Stimulated activated CD4-positive, alpha-beta T cell treated with anti-CD3 and anti-CD28 coated beads, Interleukin-1b, Interleukin-23, amount 100 ng/mL, for 1 hour (primary cell): ENCODE measurements at regions not wholly inside any gene's neighbourhood (a gene's known extent, or its start where the extent isn't known, plus 50 kb on each side); places are given as distances from the start of the nearest gene placed in this dataset.

ENCODE experiments used
- DNase-seq, 2 donors: peaks; one replicate each; pipeline ENCODE4 v3.0.0-alpha.2; 2020; ENCODE audit warnings: low read depth in 2 of 2

DNA sequence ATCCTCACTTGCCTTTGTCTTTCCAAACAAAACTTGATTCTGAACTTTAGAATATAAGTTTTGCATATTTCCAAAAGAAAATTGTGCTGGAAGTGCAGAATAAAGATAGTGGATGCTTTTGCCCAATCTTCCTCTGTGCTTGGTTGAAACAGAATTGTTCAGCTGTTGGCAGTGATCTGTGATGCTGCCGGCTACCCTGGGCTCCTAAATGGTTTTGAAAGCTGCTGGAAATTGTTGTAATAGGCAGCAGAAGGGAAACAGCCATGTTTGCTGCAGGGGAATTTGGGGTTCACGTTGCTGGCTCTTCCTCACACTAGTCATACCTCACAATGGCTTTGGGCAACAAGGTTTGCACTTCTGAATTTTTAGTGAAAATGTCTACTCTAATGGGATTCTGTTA is 398.0 kb downstream of the RAPGEF2 start:
- no peak for DNase-seq

DNA sequence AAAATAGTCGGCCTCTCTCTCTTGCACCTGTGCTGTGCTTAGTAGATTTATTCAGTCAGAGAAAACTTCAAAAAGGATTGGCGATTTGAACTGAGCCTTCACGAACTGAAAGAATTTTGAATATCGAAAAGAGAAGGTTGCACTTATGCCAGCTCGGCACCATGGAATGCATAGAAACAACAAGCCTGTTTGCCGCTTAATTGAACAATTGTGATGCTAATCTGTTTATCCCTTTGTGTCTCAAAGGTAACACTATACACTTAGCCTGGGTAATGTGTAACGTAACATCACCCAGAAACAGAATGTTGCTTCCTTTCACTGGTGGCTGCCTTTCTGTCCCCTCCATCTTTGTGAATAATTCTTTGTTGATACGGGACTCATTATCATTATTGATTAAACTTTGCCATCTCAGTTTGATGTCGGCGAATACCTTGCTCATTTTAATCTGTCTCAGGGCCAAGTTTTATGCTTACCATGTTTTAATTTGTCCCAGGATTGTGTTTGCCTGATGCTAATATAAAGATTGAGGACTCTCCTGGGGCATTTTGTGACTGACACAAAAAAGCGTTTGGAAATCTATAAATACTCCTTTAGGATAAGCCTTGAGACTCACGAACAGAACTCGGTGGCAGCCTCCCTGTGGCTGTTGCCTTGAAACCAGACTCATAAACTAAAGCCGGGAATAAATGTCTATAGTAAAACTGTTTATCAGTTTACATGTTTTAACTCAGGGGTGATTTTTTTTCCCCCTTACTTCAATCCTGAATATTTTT is 400.5 kb downstream of the RAPGEF2 start:
- DNase-seq: no peak

DNA sequence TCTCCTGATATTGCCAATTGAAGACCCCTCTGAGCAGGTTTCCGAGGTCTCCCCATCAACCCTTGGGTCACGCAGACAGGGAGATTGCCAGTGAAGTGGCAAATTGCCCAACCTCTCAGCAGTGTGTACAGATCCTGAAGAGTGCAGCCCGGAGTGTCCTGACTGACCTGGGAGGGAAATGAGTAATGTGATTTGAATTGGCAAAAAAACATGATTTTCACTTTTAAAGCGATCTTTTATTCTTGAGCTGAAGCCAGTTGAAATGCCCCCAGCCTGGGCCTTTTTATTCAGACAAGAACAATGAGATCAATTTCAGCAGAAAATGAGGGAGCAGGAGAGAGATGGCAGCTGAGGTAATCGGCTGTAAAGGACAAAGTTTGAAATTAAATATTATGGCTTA is 401.8 kb downstream of the RAPGEF2 start:
- no peak for DNase-seq

DNA sequence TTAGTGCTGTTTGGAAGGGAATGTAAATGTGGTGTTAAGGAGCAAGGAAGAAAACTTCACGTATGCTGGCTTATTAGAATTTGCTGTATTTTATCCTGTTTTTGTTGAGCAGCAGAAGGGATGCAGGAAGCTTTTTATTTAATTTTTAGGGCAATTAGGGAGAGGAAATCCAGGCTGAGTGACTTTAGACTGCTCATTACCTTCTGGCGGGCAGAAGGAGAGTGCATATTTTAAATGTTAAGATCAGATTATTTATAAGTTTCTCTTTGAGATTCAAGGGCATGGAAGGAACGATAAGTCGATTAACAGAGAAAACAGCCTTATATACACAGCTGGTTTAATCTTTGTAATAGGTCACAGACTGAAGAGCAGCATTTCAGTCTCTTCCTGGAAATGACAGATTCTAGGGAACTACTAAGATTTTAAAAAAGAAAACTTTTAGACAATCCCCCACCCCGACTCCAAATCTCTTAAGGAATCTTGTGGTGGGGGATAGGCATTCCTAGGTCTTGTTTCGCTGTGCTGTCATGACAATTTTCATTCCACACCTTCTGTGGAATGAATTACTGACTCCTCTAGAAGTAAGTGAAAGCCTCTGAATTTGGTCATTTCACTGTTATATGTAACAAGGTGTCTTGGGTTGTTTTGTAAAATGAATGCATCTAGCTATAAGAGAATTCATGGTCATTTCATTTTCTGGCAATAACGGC is 402.5 kb downstream of the RAPGEF2 start:
- no peak for DNase-seq

DNA sequence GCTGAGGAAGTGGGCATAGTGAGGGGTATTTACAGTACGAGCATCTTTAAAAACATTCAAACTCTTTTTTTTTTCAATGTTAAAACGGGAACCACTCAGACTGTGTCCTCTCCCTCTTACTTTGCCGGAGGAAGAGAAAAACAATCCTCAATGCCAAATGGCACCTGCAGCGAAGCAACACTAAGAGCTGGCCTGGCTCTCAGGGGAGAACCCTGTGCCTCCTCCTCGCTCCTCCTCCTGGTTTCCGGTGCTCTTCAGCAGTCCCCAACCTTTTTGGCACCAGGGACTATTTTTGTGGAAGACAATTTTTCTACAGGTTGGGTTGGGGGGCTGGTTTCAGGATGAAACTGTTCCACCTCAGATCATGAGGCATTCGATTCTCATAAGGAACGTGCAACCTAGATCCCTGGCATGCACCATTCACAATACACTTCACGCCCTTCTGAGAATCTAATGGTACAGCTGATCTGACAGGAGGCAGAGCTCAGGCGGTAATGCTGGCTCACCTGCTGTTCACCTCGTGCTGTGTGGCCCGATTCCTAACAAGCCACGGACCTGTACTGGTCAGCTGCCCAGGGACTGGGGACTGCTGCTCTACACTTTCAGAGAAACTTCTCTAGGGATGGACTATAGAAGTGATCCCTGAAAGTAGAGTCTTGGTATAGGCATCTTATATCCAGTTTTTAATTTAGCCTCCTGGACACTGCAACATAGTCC is 404.1 kb downstream of the RAPGEF2 start:
- no peak for DNase-seq

DNA sequence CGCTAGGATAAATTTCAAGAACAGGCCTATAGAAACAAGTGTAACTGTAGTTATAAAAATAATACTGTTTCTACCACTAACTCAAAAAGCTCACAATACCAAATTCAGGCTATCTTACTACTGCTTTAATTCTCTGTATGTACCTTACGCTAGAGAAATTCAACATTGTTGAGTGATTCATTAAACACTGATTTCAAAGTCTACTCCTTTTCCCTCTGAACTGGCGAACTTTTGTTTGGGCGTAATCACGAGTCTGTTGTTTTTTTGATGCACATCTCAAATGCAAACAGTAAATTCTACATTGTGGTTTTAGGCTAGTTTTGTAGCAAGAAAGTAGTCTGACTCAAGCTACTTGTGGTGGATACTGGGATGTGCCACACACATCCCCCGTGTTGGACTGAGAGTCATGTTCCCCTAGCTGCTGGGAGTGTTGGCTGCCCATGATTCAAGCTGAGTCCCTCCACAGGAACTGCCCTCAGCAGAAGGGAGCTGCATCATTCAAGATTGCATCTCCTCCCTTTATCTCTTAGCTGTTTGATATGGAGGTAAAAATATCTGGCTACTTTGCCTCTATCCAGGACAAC is 406.1 kb downstream of the RAPGEF2 start:
- DNase-seq: no peak

DNA sequence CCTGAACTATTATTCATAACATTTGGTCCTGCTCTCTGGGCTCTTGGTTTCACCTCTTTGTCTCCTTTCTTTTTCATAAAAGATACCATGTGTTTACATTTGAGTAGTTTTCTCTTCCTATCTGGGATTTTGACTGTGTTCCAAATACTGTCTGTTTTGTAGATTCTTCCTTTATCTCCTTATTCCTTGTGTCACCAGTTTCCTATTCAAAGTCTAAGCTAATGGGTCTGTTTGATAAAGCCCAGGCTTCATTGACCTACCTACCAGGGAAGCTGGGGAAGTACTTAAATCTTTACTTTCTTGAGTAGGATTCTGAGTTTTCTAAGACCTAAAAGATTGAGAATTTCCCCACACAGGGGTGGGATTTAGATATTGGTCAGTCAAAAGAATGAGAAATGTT is 409.5 kb downstream of the RAPGEF2 start:
- no peak for DNase-seq

DNA sequence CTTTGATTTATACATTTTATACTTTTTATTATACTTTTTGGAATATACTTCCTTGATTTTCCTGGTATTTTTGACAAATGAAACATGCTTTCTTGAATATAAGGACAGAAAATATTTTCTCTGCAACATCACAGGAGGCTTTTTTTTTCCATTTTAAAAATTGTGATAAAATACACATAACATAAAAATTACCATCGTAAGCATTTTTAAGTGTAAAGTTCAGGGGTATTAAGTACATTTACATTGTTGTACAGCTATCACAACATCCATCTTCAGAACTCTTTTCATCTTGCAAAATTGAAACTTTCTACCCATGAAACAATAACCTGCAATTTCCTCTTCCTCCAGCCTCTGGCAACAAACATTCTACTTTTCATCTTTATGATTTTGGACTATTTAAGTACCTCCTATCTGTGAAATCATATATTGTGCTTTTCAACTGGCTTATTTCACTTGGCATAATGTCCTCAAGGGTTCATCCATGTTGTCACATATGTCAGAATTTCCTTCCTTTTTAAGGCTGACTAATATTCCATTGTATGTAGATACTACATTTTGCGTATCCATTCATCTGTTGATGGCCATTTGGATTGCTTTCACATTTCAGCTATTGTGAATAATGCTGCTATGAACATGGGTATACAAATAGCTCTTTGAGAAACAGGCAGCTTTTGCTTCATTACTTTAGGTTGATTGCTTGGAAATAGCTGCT is 412.6 kb downstream of the RAPGEF2 start:
- DNase-seq: no peak

DNA sequence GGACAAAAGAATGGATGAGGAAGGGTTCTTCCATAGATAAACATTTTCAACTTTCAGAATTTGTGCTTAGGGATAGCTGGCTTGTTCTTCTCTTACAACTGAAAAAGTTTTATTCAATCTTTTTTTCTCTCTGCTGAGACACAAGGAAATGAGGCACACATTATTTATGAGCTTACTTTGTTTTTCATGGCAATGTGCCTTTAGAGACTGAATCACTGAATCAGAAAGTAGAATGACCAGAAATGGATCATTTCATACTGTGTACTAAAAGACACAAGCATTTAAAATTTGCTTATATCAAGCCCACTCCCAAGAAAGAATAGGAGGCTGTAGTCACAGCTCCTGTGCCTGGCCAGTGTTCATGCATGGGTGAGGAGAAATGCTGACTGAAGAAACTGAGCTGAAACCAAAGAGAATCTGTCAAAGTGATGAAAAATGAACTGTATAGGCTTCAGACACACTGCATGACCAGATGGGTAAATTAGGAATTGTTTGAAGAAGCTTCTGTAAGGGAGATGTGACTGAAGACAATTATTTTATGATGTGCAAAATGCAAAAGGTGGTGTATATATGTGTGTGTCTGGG is 413.8 kb downstream of the RAPGEF2 start:
- no peak for DNase-seq

DNA sequence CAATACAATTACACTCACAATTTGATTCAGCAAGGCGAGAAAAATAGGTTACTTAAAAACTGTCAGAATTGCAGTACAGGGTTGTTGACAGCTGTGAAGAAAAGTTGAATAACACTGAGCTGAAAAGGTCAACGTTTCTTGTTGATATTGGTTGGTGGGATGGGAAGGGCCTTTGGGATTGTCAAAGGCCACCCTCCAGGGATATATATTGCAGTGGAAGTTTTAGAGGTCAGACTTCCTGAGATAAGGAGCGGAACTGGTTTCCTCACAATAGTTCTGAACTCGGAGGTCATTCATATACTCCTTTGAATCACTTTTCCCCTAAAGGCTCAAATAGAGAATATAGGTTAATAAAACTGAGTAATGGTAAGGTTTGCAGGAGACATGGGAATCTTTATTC is 417.2 kb downstream of the RAPGEF2 start:
- no peak for DNase-seq

DNA sequence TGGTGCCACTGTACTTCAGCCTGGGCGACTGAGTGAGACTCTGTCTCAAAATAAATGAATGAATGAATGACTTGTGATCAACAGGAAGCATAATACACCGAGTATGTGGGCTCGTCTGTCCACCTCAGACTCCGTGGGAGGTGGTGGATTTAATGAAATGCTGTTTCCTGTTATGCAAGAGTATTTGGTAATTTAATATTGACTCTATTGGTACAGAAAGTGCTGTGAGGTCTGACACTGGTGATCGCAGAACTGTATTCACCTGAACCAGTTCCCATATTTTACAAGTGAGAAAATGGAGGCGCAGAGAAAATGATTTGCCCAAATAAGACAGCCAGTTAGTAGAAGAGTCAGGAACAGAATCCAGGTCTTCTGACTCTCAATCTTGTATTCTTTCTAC is 423.3 kb downstream of the RAPGEF2 start:
- no peak for DNase-seq

DNA sequence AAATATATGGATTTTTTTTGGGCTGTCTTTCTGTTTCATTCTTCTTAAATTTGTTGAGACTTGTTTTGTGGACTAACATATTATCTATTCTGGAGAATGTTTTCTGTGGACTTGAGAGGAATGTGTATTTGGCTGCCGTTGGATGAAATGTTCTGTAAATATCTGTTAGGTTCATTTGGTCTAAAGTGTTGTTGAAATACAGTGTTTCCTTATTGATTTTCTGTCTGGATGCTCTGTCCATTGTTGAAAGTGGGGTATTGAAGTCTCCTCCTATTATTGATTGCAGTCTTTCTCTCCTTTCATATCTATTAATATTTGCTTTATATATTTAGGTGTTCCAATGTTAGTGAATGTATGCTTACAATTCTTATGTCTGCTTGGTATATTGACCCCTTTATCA is 431.8 kb downstream of the RAPGEF2 start:
- no peak for DNase-seq

DNA sequence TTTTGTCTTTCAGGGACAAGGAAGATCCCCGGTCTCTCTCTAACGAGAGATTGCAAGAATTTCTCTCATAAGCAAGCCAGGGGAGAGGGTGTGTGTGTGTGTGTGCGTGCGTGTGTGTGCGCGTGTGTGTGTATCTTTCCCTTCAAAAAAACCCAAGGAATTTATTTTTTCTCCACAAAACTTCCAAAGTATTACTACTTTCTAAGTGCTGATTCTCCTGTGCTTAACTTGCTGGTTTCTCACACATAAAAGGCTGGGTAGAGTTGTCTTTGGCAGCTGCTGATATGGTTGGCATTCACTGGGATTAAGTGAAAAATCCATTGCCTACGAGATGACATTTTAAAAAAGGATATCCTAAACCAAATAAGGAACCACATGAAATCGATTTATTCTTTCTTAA is 435.7 kb downstream of the RAPGEF2 start:
- no peak for DNase-seq

DNA sequence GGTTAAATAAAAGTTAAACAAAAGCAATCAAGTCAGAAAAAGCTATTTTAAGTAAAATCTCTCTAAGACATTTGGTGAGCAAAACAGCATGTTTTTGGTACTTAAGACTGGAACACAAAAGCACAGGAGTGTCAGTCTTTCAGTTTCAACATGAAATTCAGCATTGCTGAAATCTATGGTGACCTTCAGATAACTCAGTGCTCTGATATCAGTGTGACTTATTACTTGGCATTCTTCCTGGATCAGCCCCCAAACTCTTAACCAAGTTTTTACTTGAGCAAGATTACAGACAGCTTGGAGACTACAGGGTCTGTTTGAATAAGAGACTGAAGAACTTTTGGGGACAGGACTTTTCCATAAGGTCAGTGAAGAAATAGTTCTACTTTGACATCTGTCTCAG is 437.2 kb downstream of the RAPGEF2 start:
- no peak for DNase-seq

DNA sequence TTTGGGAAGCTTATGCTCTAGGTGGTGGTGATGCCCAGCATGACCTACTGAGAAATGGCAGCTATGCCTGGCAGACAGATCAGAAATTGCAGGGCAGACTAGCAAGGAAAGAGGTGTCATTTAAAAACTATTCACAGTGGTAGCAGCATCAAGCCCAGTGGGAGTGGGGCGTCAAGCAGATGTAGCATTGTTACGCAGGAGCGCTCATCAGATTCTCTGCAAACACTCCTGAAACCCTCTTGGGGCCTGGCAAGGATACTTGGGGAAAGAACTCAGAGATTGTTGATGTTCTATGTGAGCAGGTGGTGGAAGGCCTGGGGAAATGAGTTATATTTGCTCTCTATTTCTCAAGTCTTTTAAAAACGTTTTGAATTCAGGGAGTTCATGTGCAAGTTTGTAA is 437.6 kb downstream of the RAPGEF2 start:
- no peak for DNase-seq

DNA sequence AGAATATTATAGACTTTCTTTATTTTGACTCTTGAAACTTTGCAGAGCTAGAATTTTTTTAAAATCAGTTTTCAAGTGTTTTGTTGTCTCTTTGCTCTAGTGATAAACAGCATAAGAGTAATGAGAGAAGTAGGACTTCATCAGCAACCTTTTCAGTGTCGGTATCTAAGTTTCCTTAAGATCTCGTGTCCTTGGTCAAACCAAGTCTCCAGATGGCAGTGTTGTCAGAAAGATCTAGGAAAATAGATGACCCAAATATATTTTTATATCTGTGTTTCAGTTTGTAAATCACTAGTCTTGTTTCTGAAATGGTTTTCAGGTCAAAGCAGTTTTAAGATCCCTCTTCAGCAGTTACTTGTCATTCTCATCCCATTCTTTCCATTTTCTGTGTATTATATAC is 438.3 kb downstream of the RAPGEF2 start:
- DNase-seq: no peak

DNA sequence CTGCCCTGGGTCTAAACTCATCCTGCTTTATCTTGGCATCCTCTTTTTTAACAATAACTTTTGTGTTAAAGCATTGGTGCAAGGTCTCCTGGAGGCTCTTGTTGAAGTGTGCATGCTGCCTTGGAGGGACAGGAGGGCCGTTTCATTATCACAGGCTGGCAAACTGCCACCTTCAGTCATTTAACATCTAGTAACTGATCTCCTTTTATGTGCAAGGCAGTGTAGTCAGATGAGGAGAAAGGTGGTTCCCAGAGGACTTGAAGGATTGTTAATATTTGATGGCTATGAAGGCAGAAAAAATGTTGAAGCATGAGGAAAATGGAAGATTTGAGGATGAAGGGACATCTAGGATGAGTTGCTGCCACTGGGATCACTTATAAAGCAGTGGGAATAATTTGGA is 439.4 kb downstream of the RAPGEF2 start:
- no peak for DNase-seq

DNA sequence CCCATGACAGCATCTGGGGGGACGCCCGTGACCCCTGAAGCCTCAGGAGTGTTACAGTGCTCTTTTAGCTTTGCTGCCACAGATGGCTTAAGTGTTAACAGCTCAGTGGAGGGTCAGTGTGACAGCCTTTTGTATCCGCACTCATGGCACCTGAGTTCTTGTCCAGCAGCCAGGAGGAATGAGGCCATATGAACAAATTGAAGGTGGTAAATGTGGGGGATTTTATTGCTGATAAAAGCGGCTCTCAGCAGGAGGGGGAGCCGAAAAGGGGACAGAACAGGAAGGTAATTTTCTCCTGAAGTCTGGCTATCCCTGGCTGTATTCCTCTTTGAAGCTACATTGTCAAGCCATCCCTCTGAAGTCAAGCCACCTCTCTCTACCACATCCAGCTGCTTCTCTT is 441.0 kb downstream of the RAPGEF2 start:
- no peak for DNase-seq

DNA sequence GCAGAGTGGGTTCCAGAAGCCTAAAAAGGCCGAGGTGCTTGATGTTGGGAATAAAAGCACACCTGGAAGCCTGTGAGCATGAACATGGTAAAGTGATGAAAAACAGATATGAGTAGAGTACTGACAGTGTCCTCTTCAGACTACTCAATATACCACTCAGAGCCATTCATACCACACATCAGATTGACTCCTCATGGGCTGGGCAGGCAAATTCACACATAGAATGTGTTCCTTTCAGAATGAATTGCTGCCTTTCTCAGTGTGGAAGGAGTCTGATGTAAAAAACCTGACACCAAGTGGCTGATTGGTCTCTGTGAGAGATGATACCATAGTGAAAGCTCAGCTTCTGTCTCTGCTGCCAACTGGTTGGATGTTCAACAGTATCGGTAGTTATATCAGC is 442.7 kb downstream of the RAPGEF2 start:
- DNase-seq: no peak

DNA sequence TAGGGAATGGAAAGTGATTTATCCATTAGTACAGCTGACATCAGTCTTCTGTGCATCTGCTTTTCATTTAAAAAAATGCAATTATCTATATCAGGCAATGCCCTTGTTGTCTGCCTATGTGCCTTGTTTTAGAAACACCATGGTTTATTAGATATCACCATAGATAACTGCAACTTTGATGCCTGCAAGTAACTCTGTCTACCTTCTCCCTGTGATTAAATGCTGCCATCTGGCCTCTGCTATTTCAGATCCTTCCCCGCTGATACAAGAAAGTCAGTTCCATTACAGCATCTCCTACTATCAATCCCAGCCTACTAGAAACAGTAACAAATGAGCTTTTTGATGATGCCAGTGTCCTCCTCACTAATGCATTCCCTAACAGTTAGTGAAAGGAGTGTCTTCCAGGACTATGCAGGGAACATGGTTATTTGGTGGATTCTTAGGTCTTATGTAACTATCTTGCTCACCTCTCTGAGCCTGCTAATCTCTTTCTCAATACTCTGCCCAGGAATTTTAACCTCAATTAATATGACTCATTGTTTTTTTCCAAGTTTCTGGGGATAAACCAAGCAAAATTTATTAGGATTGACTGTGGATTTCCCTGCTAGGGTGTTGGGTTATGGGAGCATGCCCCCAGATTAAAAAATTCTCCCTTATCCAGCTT is 444.9 kb downstream of the RAPGEF2 start:
- DNase-seq: no peak

DNA sequence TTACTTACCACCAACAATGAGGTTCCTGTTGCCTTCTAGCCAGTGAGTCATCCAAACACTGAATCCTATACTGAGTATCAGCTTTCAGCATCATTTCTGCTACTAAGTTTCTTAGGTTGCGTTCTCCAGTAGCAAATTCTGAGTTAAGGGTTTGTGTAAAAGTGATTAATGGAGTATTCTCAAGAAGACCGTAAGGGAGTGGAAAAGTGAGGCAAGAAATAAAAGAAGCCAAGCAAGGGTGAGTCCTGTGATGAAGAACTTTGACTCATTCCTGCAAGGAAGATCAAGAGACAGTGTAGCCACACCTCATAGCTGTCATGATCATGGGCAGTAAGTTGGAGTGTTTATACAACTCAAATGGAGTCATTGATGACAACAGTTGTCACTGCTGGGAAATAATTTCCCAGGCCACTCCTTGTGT is 446.2 kb downstream of the RAPGEF2 start:
- DNase-seq: no peak
